PC-3 (cell line): ENCODE measurements at regions not wholly inside any gene's neighbourhood (a gene's known extent, or its start where the extent isn't known, plus 50 kb on each side); places are given as distances from the start of the nearest gene placed in this dataset.
A peak's percentile ranks its signal among the peaks of the same experiment; 100 is the strongest.

ENCODE experiments used
- ATAC-seq: fragments of 200-7000 bp; cut with Tn5 transposase; 2 replicates; pipeline ENCODE4 v1.9.1; 2020; ENCODE audit warnings: mild to moderate bottlenecking, moderate library complexity
- BruUV-seq: library from RNA; stranded (reverse); fragments of 400-500 nt; replicated peaks from 2 replicates; lab custom pipeline; 2021; lab: Mats Ljungman, UMichigan
- CTCF ChIA-PET: fragments of 300-600 bp; sonication (Branson Sonifier 250); formaldehyde crosslinking; loops from one replicate; lab custom pipeline; 2022; ENCODE audit warnings: antibody characterized with exemption; lab: Charles Lee
- POLR2A ChIA-PET: fragments of 300-600 bp; sonication (Branson Sonifier 250); formaldehyde crosslinking; loops from one replicate; lab custom pipeline; 2022; ENCODE audit warnings: antibody characterized with exemption; ENCODE audit not compliant: unreplicated experiment; lab: Charles Lee
- DNase-seq: peaks from one replicate; pipeline ENCODE4 v3.0.0-alpha.2; 2015
- H2AFZ ChIP-seq: fragments of 300-600 bp; sonication (generic); 2 replicates; pipeline ENCODE4 v1.6.0; 2016; ENCODE audit warnings: antibody characterized with exemption, low read length
- H3F3A ChIP-seq: fragments of 300-600 bp; sonication (generic); one replicate; pipeline ENCODE4 v1.6.0; 2017; ENCODE audit warnings: antibody characterized with exemption, low read length, control low read depth, mild to moderate bottlenecking; ENCODE audit not compliant: unreplicated experiment
- H3K27ac ChIP-seq: fragments of 300-600 bp; sonication (generic); 2 replicates; pipeline ENCODE4 v1.5.1; 2016; ENCODE audit warnings: mild to moderate bottlenecking, low read length
- H3K27me3 ChIP-seq: fragments of 300-600 bp; sonication (generic); 2 replicates; pipeline ENCODE4 v1.6.1; 2016; ENCODE audit warnings: low read length, mixed read lengths
- H3K36me3 ChIP-seq: fragments of 300-600 bp; sonication (generic); 2 replicates; pipeline ENCODE4 v1.6.1; 2016; ENCODE audit warnings: low read depth, mixed run types, low read length, mixed read lengths
- H3K4me1 ChIP-seq: fragments of 300-600 bp; sonication (generic); 2 replicates; pipeline ENCODE4 v1.5.1; 2016; ENCODE audit warnings: low read length; ENCODE audit not compliant: insufficient read depth
- H3K4me2 ChIP-seq: fragments of 300-600 bp; sonication (generic); 2 replicates; pipeline ENCODE4 v1.6.0; 2016; ENCODE audit warnings: low read length
- H3K4me3 ChIP-seq: fragments of 300-600 bp; sonication (generic); 2 replicates; pipeline ENCODE4 v1.5.1; 2016; ENCODE audit warnings: mild to moderate bottlenecking, low read length, mixed read lengths
- H3K79me2 ChIP-seq: fragments of 300-600 bp; sonication (generic); 2 replicates; pipeline ENCODE4 v1.6.1; 2017; ENCODE audit warnings: low read length, mixed read lengths
- H3K9ac ChIP-seq: fragments of 300-600 bp; sonication (generic); 2 replicates; pipeline ENCODE4 v1.6.0; 2016; ENCODE audit warnings: mild to moderate bottlenecking, low read length
- H3K9me2 ChIP-seq: fragments of 300-600 bp; sonication (generic); replicated peaks from 2 replicates; pipeline ENCODE4 v1.6.1; 2016; ENCODE audit warnings: mixed run types, low read length, mixed read lengths
- H3K9me3 ChIP-seq: fragments of 300-600 bp; sonication (generic); 2 replicates; pipeline ENCODE4 v1.6.1; 2016; ENCODE audit warnings: low read length, mixed read lengths
- H4K20me1 ChIP-seq: fragments of 300-600 bp; sonication (generic); 2 replicates; pipeline ENCODE4 v1.6.1; 2016; ENCODE audit warnings: low read length, mixed read lengths
- EZH2 ChIP-seq: fragments of 300-600 bp; sonication (generic); IDR thresholded peaks from one replicate; pipeline ENCODE4 v1.6.1; 2017; ENCODE audit warnings: antibody characterized with exemption, mild to moderate bottlenecking, low read length; ENCODE audit not compliant: unreplicated experiment
- EZH2phosphoT487 ChIP-seq: fragments of 300-600 bp; sonication (generic); IDR thresholded peaks from 2 replicates; pipeline ENCODE4 v1.6.1; 2018; ENCODE audit warnings: mild to moderate bottlenecking, antibody characterized with exemption, low read length, borderline replicate concordance
- intact Hi-C: fragments of 100-400 bp; cut with micrococcal nuclease; formaldehyde crosslinking; loops from 2 replicates; pipeline ENCODE4 v1.9.0; 2023
- TF ChIP-seq, protein P1 (sequence below): fragments of 300-600 bp; sonication (generic); conservative IDR thresholded peaks from 2 replicates; pipeline ENCODE4 v1.5.1; 2017; ENCODE audit warnings: antibody characterized with exemption, low read depth, mild to moderate bottlenecking, low read length

DNA sequence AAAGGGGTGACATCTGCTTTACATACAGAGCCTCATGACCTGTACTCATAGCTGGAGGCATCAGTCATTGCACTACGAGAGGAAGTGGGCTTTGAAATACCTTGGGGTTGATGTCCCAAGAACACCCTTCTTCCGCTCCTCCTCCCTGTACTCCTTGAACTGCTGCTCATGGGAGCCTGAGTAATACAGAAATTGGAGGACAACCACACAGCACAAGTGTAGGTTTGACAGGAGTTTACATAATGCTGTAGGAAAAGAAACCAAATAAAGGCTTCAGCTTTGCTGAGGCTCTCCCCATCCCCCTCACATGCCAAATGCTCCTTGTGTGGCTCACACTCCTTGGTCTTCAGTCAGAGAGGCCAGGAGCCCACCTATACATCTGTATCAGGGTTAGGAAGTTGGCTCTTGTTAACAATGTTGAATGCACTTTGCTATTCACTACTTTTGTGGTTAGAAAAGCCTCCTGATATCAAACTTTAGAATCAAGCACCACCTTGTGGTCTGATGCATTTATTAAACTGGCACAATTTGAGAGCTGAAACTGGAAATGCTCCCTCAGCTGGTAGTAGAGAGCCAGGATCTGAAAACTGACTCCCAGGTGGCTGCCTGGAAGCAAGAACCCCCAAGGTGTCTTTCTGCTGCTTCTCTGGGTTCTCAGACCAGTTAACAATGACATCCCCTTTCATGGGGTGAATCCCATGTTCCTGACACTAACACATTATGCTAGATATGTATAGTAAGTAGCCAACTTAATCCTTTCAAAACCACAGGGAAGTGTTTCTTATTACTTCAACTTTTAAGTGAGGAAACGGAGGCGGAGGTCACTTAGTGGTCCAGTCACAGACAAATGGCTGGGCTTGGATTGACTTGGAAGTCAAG, 56.2 kb upstream of the EDN1 start:
- POLR2A ChIA-PET: interaction anchor here (0.6 kb wide), 1 partner anchor 195 kb away, joined by 4 read pairs; no protein-coding TSS in a partner anchor
- no peaks in the 10 kb centered on the region for H3K36me3 ChIP-seq
- CTCF ChIA-PET: interaction anchor here (0.6 to 1.0 kb wide), 5 partner anchors 20 to 133 kb away, joined by 3 to 5 read pairs (median 4); no protein-coding TSS in a partner anchor
- H2AFZ ChIP-seq: peak overlapping the region; percentile 28; the same call in 1 of the 2 replicates
- peak; percentile 94 for ATAC-seq
- H4K20me1 ChIP-seq: no peaks in the 10 kb centered on the region
- peak; percentile 90 for DNase-seq
- no peak overlapping the region for H3K4me3 ChIP-seq
- no peaks in the 10 kb centered on the region for H3K79me2 ChIP-seq
- TF ChIP-seq EZH2: no peak
- TF ChIP-seq EZH2phosphoT487: no peak
- TF ChIP-seq, protein P1, sequence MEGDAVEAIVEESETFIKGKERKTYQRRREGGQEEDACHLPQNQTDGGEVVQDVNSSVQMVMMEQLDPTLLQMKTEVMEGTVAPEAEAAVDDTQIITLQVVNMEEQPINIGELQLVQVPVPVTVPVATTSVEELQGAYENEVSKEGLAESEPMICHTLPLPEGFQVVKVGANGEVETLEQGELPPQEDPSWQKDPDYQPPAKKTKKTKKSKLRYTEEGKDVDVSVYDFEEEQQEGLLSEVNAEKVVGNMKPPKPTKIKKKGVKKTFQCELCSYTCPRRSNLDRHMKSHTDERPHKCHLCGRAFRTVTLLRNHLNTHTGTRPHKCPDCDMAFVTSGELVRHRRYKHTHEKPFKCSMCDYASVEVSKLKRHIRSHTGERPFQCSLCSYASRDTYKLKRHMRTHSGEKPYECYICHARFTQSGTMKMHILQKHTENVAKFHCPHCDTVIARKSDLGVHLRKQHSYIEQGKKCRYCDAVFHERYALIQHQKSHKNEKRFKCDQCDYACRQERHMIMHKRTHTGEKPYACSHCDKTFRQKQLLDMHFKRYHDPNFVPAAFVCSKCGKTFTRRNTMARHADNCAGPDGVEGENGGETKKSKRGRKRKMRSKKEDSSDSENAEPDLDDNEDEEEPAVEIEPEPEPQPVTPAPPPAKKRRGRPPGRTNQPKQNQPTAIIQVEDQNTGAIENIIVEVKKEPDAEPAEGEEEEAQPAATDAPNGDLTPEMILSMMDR: peak; percentile 97
- peak overlapping the region; percentile 27 for H3K4me2 ChIP-seq
- no TSS peak for BruUV-seq
- H3K9me3 ChIP-seq: no peaks in the 10 kb centered on the region
- H3K9ac ChIP-seq: no peak overlapping the region
- H3K4me1 ChIP-seq: peaks cover 10% of the 10 kb centered on the region
- no peaks in the 10 kb centered on the region for H3F3A ChIP-seq
- H3K9me2 ChIP-seq: no peaks in the 10 kb centered on the region
- no peak overlapping the region for H3K27ac ChIP-seq
- intact Hi-C loops: loop anchor here (1.0 to 5.0 kb wide), 7 partner anchors 55 to 649 kb away; no protein-coding TSS in a partner anchor
- H3K27me3 ChIP-seq: no peaks in the 10 kb centered on the region

GRCh38 chr6:12235341-12235740, 54.8 kb upstream of the EDN1 start:
- no peak overlapping the region for H3K4me3 ChIP-seq
- CTCF ChIA-PET: no interaction called here
- H4K20me1 ChIP-seq: no peaks in the 10 kb centered on the region
- H3K9me3 ChIP-seq: no peaks in the 10 kb centered on the region
- no peak overlapping the region for H2AFZ ChIP-seq
- POLR2A ChIA-PET: no interaction called here
- TF ChIP-seq, protein P1: no peak
- TF ChIP-seq EZH2 (no peak), EZH2phosphoT487 (no peak)
- DNase-seq (no peak), ATAC-seq (no peak)
- BruUV-seq: no TSS peak
- no peaks in the 10 kb centered on the region for H3K9me2 ChIP-seq
- no peak overlapping the region for H3K9ac ChIP-seq
- H3K27me3 ChIP-seq: no peaks in the 10 kb centered on the region
- no peaks in the 10 kb centered on the region for H3K36me3 ChIP-seq
- H3K27ac ChIP-seq: no peak overlapping the region
- H3K4me2 ChIP-seq: no peak overlapping the region
- peaks cover 10% of the 10 kb centered on the region for H3K4me1 ChIP-seq
- intact Hi-C loops: loop anchor here (2.0 kb wide), 2 partner anchors 367 to 651 kb away; no protein-coding TSS in a partner anchor
- no peaks in the 10 kb centered on the region for H3K79me2 ChIP-seq
- no peaks in the 10 kb centered on the region for H3F3A ChIP-seq

DNA sequence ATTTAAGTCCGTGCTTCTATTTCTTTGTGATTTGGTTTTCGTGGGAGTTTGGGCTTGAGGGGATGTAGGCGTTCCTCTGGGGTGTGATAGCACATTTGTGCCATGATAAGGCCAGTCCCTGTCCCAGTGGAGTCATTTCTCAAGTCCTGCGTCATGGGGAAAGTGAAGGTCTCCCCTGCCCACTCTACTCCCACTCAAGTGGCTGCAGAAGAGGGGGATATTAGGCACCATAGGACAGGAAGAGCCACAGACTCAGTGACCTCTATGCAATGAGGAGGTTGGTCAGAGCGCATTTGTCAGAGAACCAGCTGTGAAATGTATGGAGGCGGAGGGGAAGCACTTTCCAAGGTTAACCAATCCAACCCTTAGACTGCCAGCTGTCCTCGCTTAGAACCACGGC, 51.9 kb upstream of the EDN1 start:
- H3K36me3 ChIP-seq: no peaks in the 10 kb centered on the region
- no peaks in the 10 kb centered on the region for H3K9me3 ChIP-seq
- H3K9ac ChIP-seq: no peak overlapping the region
- H4K20me1 ChIP-seq: no peaks in the 10 kb centered on the region
- no peaks in the 10 kb centered on the region for H3K27me3 ChIP-seq
- BruUV-seq: no TSS peak
- CTCF ChIA-PET: no interaction called here
- TF ChIP-seq EZH2 (no peak), EZH2phosphoT487 (no peak)
- TF ChIP-seq, protein P1: no peak
- H3K79me2 ChIP-seq: no peaks in the 10 kb centered on the region
- POLR2A ChIA-PET: no interaction called here
- peaks cover 6% of the 10 kb centered on the region for H3K4me1 ChIP-seq
- intact Hi-C loops: no loop called here
- H3K4me3 ChIP-seq: no peak overlapping the region
- DNase-seq (no peak), ATAC-seq (no peak)
- no peak overlapping the region for H3K4me2 ChIP-seq
- H2AFZ ChIP-seq: no peak overlapping the region
- no peaks in the 10 kb centered on the region for H3K9me2 ChIP-seq
- H3K27ac ChIP-seq: no peak overlapping the region
- no peaks in the 10 kb centered on the region for H3F3A ChIP-seq
